ENCODE measurements at regions not wholly inside any gene's neighbourhood (a gene's known extent, or its start where the extent isn't known, plus 50 kb on each side); places are given as distances from the start of the nearest gene placed in this dataset.
"Not testable (repeated sequence)": the region's sequence is repeated elsewhere in the genome, so short reads cannot be mapped to it uniquely, and the experiment has no call there.

- no peak for DNase-seq
Measured at GRCh38 chr10:29713450-29713849, 78.7 kb upstream of the SVIL start.

- no peak for DNase-seq
Measured at GRCh38 chr10:29712108-29712507, 77.3 kb upstream of the SVIL start.

GRCh38 chr10:29710128-29710527 is 75.4 kb upstream of the SVIL start:
- DNase-seq: no peak

GRCh38 chr10:29709484-29710002 is 74.8 kb upstream of the SVIL start:
- DNase-seq: no peak

GRCh38 chr10:29703271-29703670 is 68.5 kb upstream of the SVIL start:
- no peak for DNase-seq

- DNase-seq: peak; percentile 27
Measured at GRCh38 chr10:29702273-29703164, 67.7 kb upstream of the SVIL start.

- peak; percentile 74 for DNase-seq
Measured at GRCh38 chr10:29701306-29701705, 66.5 kb upstream of the SVIL start.

- no peak for DNase-seq
Measured at GRCh38 chr10:29699621-29700020, 64.8 kb upstream of the SVIL start.

- DNase-seq: no peak
Measured at GRCh38 chr10:29698773-29699490, 64.2 kb upstream of the SVIL start.

- not testable (repeated sequence) for DNase-seq
Measured at GRCh38 chr10:29696581-29696980, 61.8 kb upstream of the SVIL start.

- no peak for DNase-seq
Measured at GRCh38 chr10:29694121-29694520, 59.4 kb upstream of the SVIL start.

GRCh38 chr10:29692121-29692539 is 57.4 kb upstream of the SVIL start:
- DNase-seq: no peak

GRCh38 chr10:29691564-29692072 is 56.8 kb upstream of the SVIL start:
- no peak for DNase-seq

- DNase-seq: peak; percentile 83
Measured at GRCh38 chr10:29689001-29689400, 54.2 kb upstream of the SVIL start.

- peak; percentile 56 for DNase-seq
Measured at GRCh38 chr10:29688230-29688661, 53.5 kb upstream of the SVIL start.

- peak; percentile 96 for DNase-seq
Measured at GRCh38 chr10:29687421-29688164, 52.8 kb upstream of the SVIL start.

GRCh38 chr10:29685506-29685905 is 50.7 kb upstream of the SVIL start:
- DNase-seq: no peak

Measured in inflammatory macrophage treated with lipopolysaccharide for 4 hours (primary cell).